ENCODE measurements at regions not wholly inside any gene's neighbourhood (a gene's known extent, or its start where the extent isn't known, plus 50 kb on each side); places are given as distances from the start of the nearest gene placed in this dataset.
"Not testable (repeated sequence)": the region's sequence is repeated elsewhere in the genome, so short reads cannot be mapped to it uniquely, and the experiment has no call there.

GRCh38 chr4:130896920-130897319 lies 1801.0 kb downstream of the C4orf33 start:
- no peak for DNase-seq

GRCh38 chr4:130901321-130901720 lies 1805.4 kb downstream of the C4orf33 start:
- DNase-seq: no peak

GRCh38 chr4:130922955-130923354 lies 1827.0 kb downstream of the C4orf33 start:
- no peak for DNase-seq

GRCh38 chr4:130955520-130955919 lies 1859.6 kb downstream of the C4orf33 start:
- no peak for DNase-seq

GRCh38 chr4:130985371-130985770 lies 1889.4 kb downstream of the C4orf33 start:
- DNase-seq: no peak

GRCh38 chr4:130995988-130996387 lies 1900.0 kb downstream of the C4orf33 start:
- no peak for DNase-seq

- no peak for DNase-seq
Measured at GRCh38 chr4:131001371-131001770, 1905.4 kb downstream of the C4orf33 start.

- no peak for DNase-seq
Measured at GRCh38 chr4:131002132-131002531, 1906.2 kb downstream of the C4orf33 start.

GRCh38 chr4:131006388-131006787 lies 1910.4 kb downstream of the C4orf33 start:
- no peak for DNase-seq

- not testable (repeated sequence) for DNase-seq
Measured at GRCh38 chr4:131011961-131012360, 1916.0 kb downstream of the C4orf33 start.

- DNase-seq: no peak
Measured at GRCh38 chr4:131013226-131013625, 1917.3 kb downstream of the C4orf33 start.

GRCh38 chr4:131026771-131027170 lies 1930.8 kb downstream of the C4orf33 start:
- no peak for DNase-seq

GRCh38 chr4:131044368-131044767 lies 1948.4 kb downstream of the C4orf33 start:
- no peak for DNase-seq

- DNase-seq: no peak
Measured at GRCh38 chr4:131046821-131047220, 1950.9 kb downstream of the C4orf33 start.

GRCh38 chr4:131052646-131053045 lies 1956.7 kb downstream of the C4orf33 start:
- no peak for DNase-seq

GRCh38 chr4:131054489-131055019 lies 1958.6 kb downstream of the C4orf33 start:
- DNase-seq: no peak

GRCh38 chr4:131061734-131062133 lies 1965.8 kb downstream of the C4orf33 start:
- DNase-seq: no peak

GRCh38 chr4:131063878-131064277 lies 1967.9 kb downstream of the C4orf33 start:
- no peak for DNase-seq

- no peak for DNase-seq
Measured at GRCh38 chr4:131081069-131081468, 1985.1 kb downstream of the C4orf33 start.

- no peak for DNase-seq
Measured at GRCh38 chr4:131084997-131085396, 1989.0 kb downstream of the C4orf33 start.

GRCh38 chr4:131091896-131092295 lies 1995.9 kb downstream of the C4orf33 start:
- DNase-seq: no peak

GRCh38 chr4:131093303-131093702 lies 1997.4 kb downstream of the C4orf33 start:
- no peak for DNase-seq

GRCh38 chr4:131098976-131099375 lies 2003.0 kb downstream of the C4orf33 start:
- no peak for DNase-seq

- no peak for DNase-seq
Measured at GRCh38 chr4:131113273-131113672, 2017.3 kb downstream of the C4orf33 start.

- no peak for DNase-seq
Measured at GRCh38 chr4:131113704-131114103, 2017.8 kb downstream of the C4orf33 start.

- no peak for DNase-seq
Measured at GRCh38 chr4:131119661-131120060, 2023.7 kb downstream of the C4orf33 start.
